ENCODE measurements at regions not wholly inside any gene's neighbourhood (a gene's known extent, or its start where the extent isn't known, plus 50 kb on each side); places are given as distances from the start of the nearest gene placed in this dataset.

- TF ChIP-seq CTCF (IDR thresholded peaks at IDR 0.05; ENCODE audit: low read depth, low read length): no peak
Observed at GRCh38 chr2:144227427-144228105, 292.4 kb downstream of the ZEB2 start.

DNA sequence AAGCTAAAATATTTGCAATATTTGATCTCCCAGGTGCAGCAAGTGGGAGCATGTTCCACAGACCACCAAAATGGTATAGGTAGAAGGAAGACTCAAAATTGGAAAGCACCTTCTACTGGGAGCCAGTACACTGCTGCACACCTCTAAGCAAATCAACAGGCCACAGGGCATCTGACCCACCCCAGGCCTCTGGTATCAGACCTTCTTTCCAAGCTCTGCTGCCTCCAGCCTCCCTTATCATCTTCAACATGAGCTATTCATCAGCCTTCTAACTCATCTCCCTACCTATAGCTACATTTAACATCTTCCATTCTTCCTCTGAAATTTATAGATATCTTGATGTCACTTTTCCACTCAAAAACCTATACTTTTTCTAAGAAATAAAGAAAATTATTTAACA lies 294.8 kb downstream of the ZEB2 start:
- TF ChIP-seq CTCF (IDR thresholded peaks at IDR 0.05; ENCODE audit: low read depth, low read length): no peak
- DNase-seq (ENCODE audit: low read depth in 2 of 2): no peak
- no peak overlapping the region for H3K4me3 ChIP-seq (replicated peaks in 1 of 2; ENCODE audit: low read depth in 2 of 2, low read length in 2 of 2)

More at GRCh38 chr2:144227427-144228105, 292.4 kb downstream of the ZEB2 start:
- DNase-seq (ENCODE audit: low read depth in 2 of 2): no peak
- H3K4me3 ChIP-seq (replicated peaks in 1 of 2; ENCODE audit: low read depth in 2 of 2, low read length in 2 of 2): no peak overlapping the region

- H3K4me3 ChIP-seq (replicated peaks in 1 of 2; ENCODE audit: low read depth in 2 of 2, low read length in 2 of 2): no peak overlapping the region
- TF ChIP-seq CTCF (IDR thresholded peaks at IDR 0.05; ENCODE audit: low read depth, low read length): no peak
- DNase-seq (ENCODE audit: low read depth in 2 of 2): no peak
Observed at GRCh38 chr2:144224472-144224871, 295.4 kb downstream of the ZEB2 start.

- H3K4me3 ChIP-seq (replicated peaks in 1 of 2; ENCODE audit: low read depth in 2 of 2, low read length in 2 of 2): no peak overlapping the region
- no peak for TF ChIP-seq CTCF (IDR thresholded peaks at IDR 0.05; ENCODE audit: low read depth, low read length)
- no peak for DNase-seq (ENCODE audit: low read depth in 2 of 2)
Observed at GRCh38 chr2:144219979-144220378, 299.9 kb downstream of the ZEB2 start.

DNA sequence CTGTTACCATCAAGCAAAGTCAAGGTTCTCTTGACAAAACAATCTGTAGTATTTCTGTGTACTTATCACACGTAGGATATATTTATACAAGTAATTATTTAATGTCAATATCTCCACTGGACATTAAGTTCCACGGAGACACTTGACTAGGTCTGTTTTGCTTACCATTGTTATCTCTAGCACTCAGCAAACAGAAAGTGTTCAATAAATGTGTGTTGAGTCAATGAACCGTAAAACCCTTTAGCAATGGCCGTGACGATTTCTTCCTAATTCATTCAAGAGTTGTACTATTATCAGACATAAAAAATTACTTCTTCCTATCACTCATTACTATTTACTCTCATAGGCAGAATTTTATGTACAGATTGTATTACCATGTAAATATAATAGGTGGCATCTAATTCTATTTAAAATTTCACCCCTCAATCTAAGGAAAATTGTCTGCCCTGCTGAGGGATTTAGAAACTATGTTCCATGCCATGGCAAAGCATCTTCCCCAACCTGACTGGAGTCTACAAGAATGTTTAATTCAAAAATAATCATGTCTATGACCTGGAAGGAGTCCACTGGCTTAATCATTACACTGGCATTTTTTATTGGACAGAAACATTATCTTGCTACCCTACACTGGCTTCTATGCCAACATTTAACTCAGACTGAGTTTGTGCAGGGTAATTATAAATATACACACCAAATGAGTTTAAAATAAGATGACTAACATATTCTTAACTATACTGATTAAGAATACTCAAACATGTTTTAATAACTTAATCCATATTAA lies 301.9 kb downstream of the ZEB2 start:
- DNase-seq (ENCODE audit: low read depth in 2 of 2): no peak
- TF ChIP-seq CTCF (IDR thresholded peaks at IDR 0.05; ENCODE audit: low read depth, low read length): no peak
- H3K4me3 ChIP-seq (replicated peaks in 1 of 2; ENCODE audit: low read depth in 2 of 2, low read length in 2 of 2): no peak overlapping the region

GRCh38 chr2:144215701-144216675 lies 303.9 kb downstream of the ZEB2 start:
- DNase-seq (ENCODE audit: low read depth in 2 of 2): no peak
- no peak for TF ChIP-seq CTCF (IDR thresholded peaks at IDR 0.05; ENCODE audit: low read depth, low read length)

More at GRCh38 chr2:144215701-144216675, 303.9 kb downstream of the ZEB2 start:
- H3K4me3 ChIP-seq (replicated peaks in 1 of 2; ENCODE audit: low read depth in 2 of 2, low read length in 2 of 2): no peak overlapping the region
